ENCODE measurements at regions not wholly inside any gene's neighbourhood (a gene's known extent, or its start where the extent isn't known, plus 50 kb on each side); places are given as distances from the start of the nearest gene placed in this dataset.

- TF ChIP-seq, protein P1, sequence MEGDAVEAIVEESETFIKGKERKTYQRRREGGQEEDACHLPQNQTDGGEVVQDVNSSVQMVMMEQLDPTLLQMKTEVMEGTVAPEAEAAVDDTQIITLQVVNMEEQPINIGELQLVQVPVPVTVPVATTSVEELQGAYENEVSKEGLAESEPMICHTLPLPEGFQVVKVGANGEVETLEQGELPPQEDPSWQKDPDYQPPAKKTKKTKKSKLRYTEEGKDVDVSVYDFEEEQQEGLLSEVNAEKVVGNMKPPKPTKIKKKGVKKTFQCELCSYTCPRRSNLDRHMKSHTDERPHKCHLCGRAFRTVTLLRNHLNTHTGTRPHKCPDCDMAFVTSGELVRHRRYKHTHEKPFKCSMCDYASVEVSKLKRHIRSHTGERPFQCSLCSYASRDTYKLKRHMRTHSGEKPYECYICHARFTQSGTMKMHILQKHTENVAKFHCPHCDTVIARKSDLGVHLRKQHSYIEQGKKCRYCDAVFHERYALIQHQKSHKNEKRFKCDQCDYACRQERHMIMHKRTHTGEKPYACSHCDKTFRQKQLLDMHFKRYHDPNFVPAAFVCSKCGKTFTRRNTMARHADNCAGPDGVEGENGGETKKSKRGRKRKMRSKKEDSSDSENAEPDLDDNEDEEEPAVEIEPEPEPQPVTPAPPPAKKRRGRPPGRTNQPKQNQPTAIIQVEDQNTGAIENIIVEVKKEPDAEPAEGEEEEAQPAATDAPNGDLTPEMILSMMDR (IDR thresholded peaks at IDR 0.05) = no peak
- DNase-seq = no peak
- no peak for ATAC-seq
- intact Hi-C loops (cut with DNase I) = no loop called here
- Histone ChIP-seq H3K9me3 (no peaks in the 10 kb centered on the region), H3K4me1 (no peaks in the 10 kb centered on the region), H3K27me3 (ENCODE audit: insufficient read depth in 3 of 3, low read length in 2 of 3) (no peaks in the 10 kb centered on the region), H3K27ac (no peak overlapping the region), H3K36me3 (ENCODE audit: insufficient read depth in 1 of 2, low read depth in 1 of 2) (no peaks in the 10 kb centered on the region), H3K4me3 (no peak overlapping the region)
- WGBS, 3 donors = 55 to 56% (median 56%) methylated on average over 4 of the region's 4 CpGs
Observed at GRCh38 chr2:66667301-66667700, 232.4 kb downstream of the MEIS1 start.

GRCh38 chr2:66673286-66673685, 238.4 kb downstream of the MEIS1 start:
- no peak overlapping the region for H3K4me3 ChIP-seq
- H3K36me3 ChIP-seq (ENCODE audit: insufficient read depth in 1 of 2, low read depth in 1 of 2) = no peaks in the 10 kb centered on the region
- no peak for DNase-seq
- WGBS, 3 donors = 65 to 82% (median 72%) methylated on average over 2 of the region's 2 CpGs
- TF ChIP-seq, protein P1 (IDR thresholded peaks at IDR 0.05) = no peak
- no peaks in the 10 kb centered on the region for H3K27me3 ChIP-seq (ENCODE audit: insufficient read depth in 3 of 3, low read length in 2 of 3)
- no peaks in the 10 kb centered on the region for H3K9me3 ChIP-seq
- no peak for ATAC-seq
- intact Hi-C loops (cut with DNase I) = no loop called here
- no peaks in the 10 kb centered on the region for H3K4me1 ChIP-seq
- no peak overlapping the region for H3K27ac ChIP-seq

DNA sequence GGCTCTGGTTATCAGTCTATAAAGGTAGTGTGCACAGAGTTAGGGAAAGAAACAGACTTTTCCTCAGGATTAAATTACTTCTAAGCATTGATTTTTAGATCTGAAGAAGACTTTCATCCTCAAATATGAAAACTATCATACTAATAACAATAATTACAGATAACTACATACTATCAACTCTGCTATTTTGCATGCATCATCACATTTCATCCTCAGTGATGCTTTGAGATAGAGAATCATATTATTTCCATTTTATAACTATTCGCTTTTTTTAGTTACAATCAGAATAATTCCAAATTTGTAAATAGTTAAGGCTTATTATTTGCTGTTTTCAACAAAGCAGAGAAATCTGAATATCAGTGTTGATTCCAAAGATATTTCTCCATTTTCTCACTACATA, 239.2 kb downstream of the MEIS1 start:
- no peak for DNase-seq
- Histone ChIP-seq H3K9me3 (no peaks in the 10 kb centered on the region), H3K4me1 (no peaks in the 10 kb centered on the region), H3K36me3 (ENCODE audit: insufficient read depth in 1 of 2, low read depth in 1 of 2) (no peaks in the 10 kb centered on the region), H3K27ac (no peak overlapping the region), H3K27me3 (ENCODE audit: insufficient read depth in 3 of 3, low read length in 2 of 3) (no peaks in the 10 kb centered on the region), H3K4me3 (no peak overlapping the region)
- no peak for ATAC-seq
- intact Hi-C loops (cut with DNase I) = no loop called here
- TF ChIP-seq, protein P1 (IDR thresholded peaks at IDR 0.05) = no peak
- 90 to 95% (median 92%) methylated on average over 1 of the region's 1 CpG for WGBS, 3 donors

GRCh38 chr2:66675591-66675990, 240.7 kb downstream of the MEIS1 start:
- intact Hi-C loops (cut with DNase I) = no loop called here
- WGBS, 3 donors = 68 to 82% (median 75%) methylated on average over 1 of the region's 1 CpG
- Histone ChIP-seq H3K4me3 (no peak overlapping the region), H3K36me3 (ENCODE audit: insufficient read depth in 1 of 2, low read depth in 1 of 2) (no peaks in the 10 kb centered on the region), H3K4me1 (no peaks in the 10 kb centered on the region), H3K27ac (no peak overlapping the region), H3K9me3 (no peaks in the 10 kb centered on the region), H3K27me3 (ENCODE audit: insufficient read depth in 3 of 3, low read length in 2 of 3) (no peaks in the 10 kb centered on the region)
- ATAC-seq (no peak), DNase-seq (no peak)
- TF ChIP-seq, protein P1 (IDR thresholded peaks at IDR 0.05) = no peak

DNA sequence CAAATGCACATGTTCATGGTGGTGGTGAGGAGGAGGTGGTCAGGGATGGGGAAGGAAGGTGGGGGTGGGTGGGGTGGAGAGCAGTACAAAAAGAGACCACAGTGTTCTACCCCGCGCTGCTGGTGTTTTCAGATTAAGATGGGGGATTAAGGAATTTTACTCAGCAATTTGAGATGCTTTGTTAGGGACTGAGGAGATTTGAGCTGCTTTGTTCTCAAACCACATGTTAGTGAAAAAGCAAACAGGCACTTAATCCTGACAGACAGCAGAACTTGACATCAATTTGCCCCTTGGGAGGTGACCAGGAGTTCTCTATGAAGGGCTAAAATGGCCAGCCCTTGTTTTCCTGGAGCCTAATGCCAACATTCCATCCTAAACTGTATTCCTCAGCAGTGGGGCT, 244.5 kb downstream of the MEIS1 start:
- Histone ChIP-seq H3K36me3 (ENCODE audit: insufficient read depth in 1 of 2, low read depth in 1 of 2) (no peaks in the 10 kb centered on the region), H3K9me3 (no peaks in the 10 kb centered on the region), H3K27me3 (ENCODE audit: insufficient read depth in 3 of 3, low read length in 2 of 3) (no peaks in the 10 kb centered on the region), H3K27ac (no peak overlapping the region), H3K4me1 (no peaks in the 10 kb centered on the region), H3K4me3 (no peak overlapping the region)
- TF ChIP-seq, protein P1 (IDR thresholded peaks at IDR 0.05) = no peak
- no peak for ATAC-seq
- DNase-seq = no peak
- WGBS, 3 donors = 11 to 25% (median 23%) methylated on average over 2 of the region's 2 CpGs
- intact Hi-C loops (cut with DNase I) = no loop called here

Measured in psoas muscle (tissue), 7 donors.